ENCODE measurements at regions not wholly inside any gene's neighbourhood (a gene's known extent, or its start where the extent isn't known, plus 50 kb on each side); places are given as distances from the start of the nearest gene placed in this dataset.

GRCh38 chr9:115759426-115759825 lies 394.2 kb upstream of the PAPPA start:
- no peak for FAIRE-seq
- intact Hi-C loops (cut with DNase I), result no loop called here
- Histone ChIP-seq H3K36me3 (no peaks in the 10 kb centered on the region), H3K4me1 (peaks cover 4 to 10% (median 7%) of the 10 kb centered on the region in 3 donors), H3K4me3 (no peak overlapping the region), H3K9me3 (no peaks in the 10 kb centered on the region), H3K27ac (no peak overlapping the region), H3K27me3 (no peaks in the 10 kb centered on the region)
- 55 to 67% methylated on average over 4 of the region's 4 CpGs for WGBS, 2 donors
- no peak for DNase-seq
- ATAC-seq, result no peak
- no peak for TF ChIP-seq CTCF (IDR thresholded peaks at IDR 0.05)

- no peak for TF ChIP-seq CTCF (IDR thresholded peaks at IDR 0.05)
- peak overlapping the region in 2 of 4 donors; percentile 2 to 4 for H3K27ac ChIP-seq
- H3K27me3 ChIP-seq, result no peaks in the 10 kb centered on the region
- H3K4me1 ChIP-seq, result peaks cover 10 to 15% (median 14%) of the 10 kb centered on the region in 3 donors
- peak; percentile 50 to 81 (median 69) for ATAC-seq
- H3K4me3 ChIP-seq, result no peak overlapping the region
- no peaks in the 10 kb centered on the region for H3K36me3 ChIP-seq
- intact Hi-C loops (cut with DNase I), result no loop called here
- no peaks in the 10 kb centered on the region for H3K9me3 ChIP-seq
- no peak for DNase-seq
- WGBS, 2 donors, result 9 to 23% methylated on average over 1 of the region's 1 CpG
- FAIRE-seq, result no peak
Measured at GRCh38 chr9:115764645-115765044, 388.9 kb upstream of the PAPPA start.

GRCh38 chr9:115765060-115765459 lies 388.5 kb upstream of the PAPPA start:
- Histone ChIP-seq H3K4me3 (no peak overlapping the region), H3K4me1 (peaks cover 10 to 15% (median 14%) of the 10 kb centered on the region in 3 donors), H3K27me3 (no peaks in the 10 kb centered on the region), H3K27ac (peak overlapping the region in 2 of 4 donors; percentile 2 to 4), H3K9me3 (no peaks in the 10 kb centered on the region), H3K36me3 (no peaks in the 10 kb centered on the region)
- no peak for FAIRE-seq
- WGBS, 2 donors, result 19 to 21% methylated on average over 2 of the region's 2 CpGs
- DNase-seq, result no peak
- TF ChIP-seq CTCF (IDR thresholded peaks at IDR 0.05), result no peak
- intact Hi-C loops (cut with DNase I), result no loop called here
- peak in 2 of 4 donors; percentile 8 to 27 for ATAC-seq

GRCh38 chr9:115766370-115766955 lies 387.1 kb upstream of the PAPPA start:
- Histone ChIP-seq H3K36me3 (no peaks in the 10 kb centered on the region), H3K27ac (no peak overlapping the region), H3K4me1 (peaks cover 10 to 15% (median 14%) of the 10 kb centered on the region in 3 donors), H3K9me3 (no peaks in the 10 kb centered on the region), H3K27me3 (no peaks in the 10 kb centered on the region), H3K4me3 (no peak overlapping the region)
- intact Hi-C loops (cut with DNase I), result no loop called here
- TF ChIP-seq CTCF (IDR thresholded peaks at IDR 0.05), result no peak
- DNase-seq (no peak), FAIRE-seq (no peak), ATAC-seq (no peak)
- WGBS, 2 donors, result 54 to 64% methylated on average over 5 of the region's 5 CpGs

GRCh38 chr9:115770521-115770920 lies 383.1 kb upstream of the PAPPA start:
- no peak for DNase-seq

More at GRCh38 chr9:115770521-115770920, 383.1 kb upstream of the PAPPA start:
- no peak overlapping the region for H3K4me3 ChIP-seq
- H3K36me3 ChIP-seq, result no peaks in the 10 kb centered on the region
- FAIRE-seq (no peak), ATAC-seq (no peak)
- no peak overlapping the region for H3K27ac ChIP-seq
- no peaks in the 10 kb centered on the region for H3K9me3 ChIP-seq
- H3K4me1 ChIP-seq, result no peaks in the 10 kb centered on the region
- WGBS, 2 donors, result 62 to 75% methylated on average over 2 of the region's 2 CpGs
- TF ChIP-seq CTCF (IDR thresholded peaks at IDR 0.05), result no peak
- H3K27me3 ChIP-seq, result no peaks in the 10 kb centered on the region
- intact Hi-C loops (cut with DNase I), result no loop called here
